HG02642 (cell line): ENCODE measurements at regions not wholly inside any gene's neighbourhood (a gene's known extent, or its start where the extent isn't known, plus 50 kb on each side); places are given as distances from the start of the nearest gene placed in this dataset.

Source experiments
- ATAC-seq: cut with Tn5 transposase; IDR thresholded peaks from one replicate; pipeline ENCODE4 v1.9.1; 2021; ENCODE audit warnings: mild to moderate bottlenecking; ENCODE audit not compliant: unreplicated experiment, poor library complexity

- ATAC-seq, result no peak
These were observed 330.0 kb downstream of the DDX10 start for GRCh38 chr11:108994887-108995286.

- no peak for ATAC-seq
These were observed 333.0 kb downstream of the DDX10 start for GRCh38 chr11:108997826-108998225.

- ATAC-seq, result no peak
These were observed 335.7 kb downstream of the DDX10 start for GRCh38 chr11:109000531-109000930.

- ATAC-seq, result no peak
These were observed 336.7 kb downstream of the DDX10 start for GRCh38 chr11:109001585-109001984.

GRCh38 chr11:109012991-109013390 lies 348.1 kb downstream of the DDX10 start:
- ATAC-seq, result no peak

- no peak for ATAC-seq
These were observed 350.4 kb downstream of the DDX10 start for GRCh38 chr11:109015283-109015682.

- ATAC-seq, result no peak
These were observed 351.9 kb downstream of the DDX10 start for GRCh38 chr11:109016724-109017123.

- ATAC-seq, result no peak
These were observed 352.6 kb downstream of the DDX10 start for GRCh38 chr11:109017489-109017888.

GRCh38 chr11:109018639-109019038 lies 353.8 kb downstream of the DDX10 start:
- ATAC-seq, result no peak

- ATAC-seq, result no peak
These were observed 354.6 kb downstream of the DDX10 start for GRCh38 chr11:109019342-109019936.

- no peak for ATAC-seq
These were observed 358.2 kb downstream of the DDX10 start for GRCh38 chr11:109023036-109023435.

- ATAC-seq, result no peak
These were observed 362.1 kb downstream of the DDX10 start for GRCh38 chr11:109026891-109027489.

- no peak for ATAC-seq
These were observed 363.0 kb downstream of the DDX10 start for GRCh38 chr11:109027851-109028250.

- no peak for ATAC-seq
These were observed 365.1 kb downstream of the DDX10 start for GRCh38 chr11:109029927-109030326.

- ATAC-seq, result no peak
These were observed 368.9 kb downstream of the DDX10 start for GRCh38 chr11:109033627-109034338.

GRCh38 chr11:109034339-109034696 lies 369.4 kb downstream of the DDX10 start:
- ATAC-seq, result no peak

GRCh38 chr11:109035284-109035683 lies 370.4 kb downstream of the DDX10 start:
- ATAC-seq, result no peak

- ATAC-seq, result no peak
These were observed 371.1 kb downstream of the DDX10 start for GRCh38 chr11:109036011-109036410.

- ATAC-seq, result no peak
These were observed 373.2 kb downstream of the DDX10 start for GRCh38 chr11:109037856-109038780.

- no peak for ATAC-seq
These were observed 374.7 kb downstream of the DDX10 start for GRCh38 chr11:109039611-109040010.

GRCh38 chr11:109040303-109040702 lies 375.4 kb downstream of the DDX10 start:
- ATAC-seq, result no peak
